Astrocyte (in vitro differentiated cells and primary cell): ENCODE measurements at regions not wholly inside any gene's neighbourhood (a gene's known extent, or its start where the extent isn't known, plus 50 kb on each side); places are given as distances from the start of the nearest gene placed in this dataset.

Experiments used
- DNase-seq: peaks from one replicate; pipeline ENCODE4 v3.0.0-alpha.2; 2010; ENCODE audit warnings: low read depth
- FAIRE-seq: peaks from 2 replicates; lab custom pipeline; 2011; peaks lifted over from hg19 to GRCh38; lab: Jason Lieb, UNC
- H2AFZ ChIP-seq: 2 replicates; pipeline ENCODE4 v1.6.0; 2012; ENCODE audit warnings: low read depth, low read length, inconsistent platforms
- H3K27ac ChIP-seq: 2 replicates; pipeline ENCODE4 v1.5.1; 2011; ENCODE audit warnings: low read depth, low read length, inconsistent platforms
- H3K27me3 ChIP-seq: 2 replicates; pipeline ENCODE4 v1.6.0; 2011; ENCODE audit warnings: low read length, inconsistent platforms; ENCODE audit not compliant: insufficient read depth
- H3K36me3 ChIP-seq: 2 replicates; pipeline ENCODE4 v1.5.1; 2011; ENCODE audit warnings: low read length, inconsistent platforms; ENCODE audit not compliant: insufficient read depth
- H3K4me1 ChIP-seq: 2 replicates; pipeline ENCODE4 v1.5.1; 2011; ENCODE audit warnings: low read length, inconsistent platforms; ENCODE audit not compliant: insufficient read depth
- H3K4me2 ChIP-seq: 2 replicates; pipeline ENCODE4 v1.6.0; 2012; ENCODE audit warnings: low read length, inconsistent platforms
- H3K4me3 ChIP-seq: 2 replicates; pipeline ENCODE4 v1.5.1; 2011; ENCODE audit warnings: low read depth, mild to moderate bottlenecking, low read length, inconsistent platforms; ENCODE audit not compliant: insufficient read depth
- H3K79me2 ChIP-seq: 2 replicates; pipeline ENCODE4 v1.6.0; 2012; ENCODE audit warnings: mild to moderate bottlenecking, low read length, inconsistent platforms; ENCODE audit not compliant: insufficient read depth
- H3K9ac ChIP-seq: 2 replicates; pipeline ENCODE4 v1.6.0; 2012; ENCODE audit warnings: mild to moderate bottlenecking, low read length, inconsistent platforms
- H3K9me3 ChIP-seq: 2 replicates; pipeline ENCODE4 v1.5.1; 2012; ENCODE audit warnings: low read depth, mild to moderate bottlenecking, low read length, inconsistent platforms; ENCODE audit not compliant: insufficient read depth
- H4K20me1 ChIP-seq: 2 replicates; pipeline ENCODE4 v1.6.0; 2012; ENCODE audit warnings: low read length, inconsistent platforms; ENCODE audit not compliant: insufficient read depth
- H3K27ac Mint-ChIP-seq: one replicate; pipeline ENCODE4 v1.8.0; 2021; ENCODE audit warnings: mild to moderate bottlenecking, mixed read lengths; ENCODE audit not compliant: unreplicated experiment
- H3K27me3 Mint-ChIP-seq: one replicate; pipeline ENCODE4 v1.8.0; 2021; ENCODE audit warnings: low read depth, mixed read lengths; ENCODE audit not compliant: unreplicated experiment
- H3K36me3 Mint-ChIP-seq: one replicate; pipeline ENCODE4 v1.8.0; 2021; ENCODE audit warnings: low read depth, mixed read lengths; ENCODE audit not compliant: unreplicated experiment
- H3K4me1 Mint-ChIP-seq: one replicate; pipeline ENCODE4 v1.8.0; 2021; ENCODE audit warnings: low read depth, mixed read lengths; ENCODE audit not compliant: unreplicated experiment
- H3K4me3 Mint-ChIP-seq: one replicate; pipeline ENCODE4 v1.8.0; 2021; ENCODE audit warnings: mild to moderate bottlenecking, moderate library complexity, mixed read lengths; ENCODE audit not compliant: unreplicated experiment
- H3K9me3 Mint-ChIP-seq: one replicate; pipeline ENCODE4 v1.8.0; 2021; ENCODE audit warnings: mild to moderate bottlenecking, mixed read lengths; ENCODE audit not compliant: unreplicated experiment
- CTCF ChIP-seq: IDR thresholded peaks from 2 replicates; pipeline ENCODE4 v1.5.1; 2011; ENCODE audit warnings: low read depth, mild to moderate bottlenecking, inconsistent platforms, low read length, moderate library complexity; ENCODE audit not compliant: insufficient read depth
- EZH2 ChIP-seq: IDR thresholded peaks from 2 replicates; pipeline ENCODE4 v1.6.1; 2012; ENCODE audit warnings: mild to moderate bottlenecking, low read length, inconsistent platforms; ENCODE audit not compliant: insufficient read depth

- Mint-ChIP-seq H3K9me3 (peaks cover 2% of the 10 kb centered on the region), H3K4me3 (no peak overlapping the region), H3K27ac (no peak overlapping the region), H3K4me1 (peaks cover 10% of the 10 kb centered on the region), H3K27me3 (peaks cover 5% of the 10 kb centered on the region), H3K36me3 (no peaks in the 10 kb centered on the region)
- Histone ChIP-seq H3K9ac (no peak overlapping the region), H3K36me3 (no peaks in the 10 kb centered on the region), H3K27ac (no peak overlapping the region), H3K79me2 (no peaks in the 10 kb centered on the region), H2AFZ (no peak overlapping the region), H3K27me3 (no peaks in the 10 kb centered on the region), H3K4me3 (no peak overlapping the region), H3K4me1 (peaks cover 15% of the 10 kb centered on the region), H3K9me3 (no peaks in the 10 kb centered on the region), H4K20me1 (no peaks in the 10 kb centered on the region), H3K4me2 (no peak overlapping the region)
- FAIRE-seq (no peak), DNase-seq (no peak)
- TF ChIP-seq EZH2: no peak
- no peak for TF ChIP-seq CTCF
Measured at GRCh38 chr4:11134705-11135104, 294.0 kb downstream of the HS3ST1 start.

- no peak for DNase-seq
- H3K9ac ChIP-seq: no peak overlapping the region
- no peaks in the 10 kb centered on the region for H4K20me1 ChIP-seq
- Mint-ChIP-seq H3K27ac (no peak overlapping the region), H3K27me3 (no peaks in the 10 kb centered on the region), H3K36me3 (no peaks in the 10 kb centered on the region), H3K4me1 (peaks cover 10% of the 10 kb centered on the region), H3K4me3 (no peak overlapping the region), H3K9me3 (peaks cover 2% of the 10 kb centered on the region)
- no peaks in the 10 kb centered on the region for H3K36me3 ChIP-seq
- H3K9me3 ChIP-seq: no peaks in the 10 kb centered on the region
- H3K4me3 ChIP-seq: no peak overlapping the region
- no peak overlapping the region for H3K4me2 ChIP-seq
- no peaks in the 10 kb centered on the region for H3K27me3 ChIP-seq
- H3K79me2 ChIP-seq: no peaks in the 10 kb centered on the region
- H3K4me1 ChIP-seq: peaks cover 15% of the 10 kb centered on the region
- FAIRE-seq: no peak
- no peak overlapping the region for H2AFZ ChIP-seq
- H3K27ac ChIP-seq: no peak overlapping the region
- TF ChIP-seq CTCF (no peak), EZH2 (no peak)
Measured at GRCh38 chr4:11133868-11134267, 294.8 kb downstream of the HS3ST1 start.

GRCh38 chr4:11132478-11132877 lies 296.2 kb downstream of the HS3ST1 start:
- Histone ChIP-seq H3K27ac (no peak overlapping the region), H2AFZ (no peak overlapping the region), H3K36me3 (no peaks in the 10 kb centered on the region), H3K4me2 (no peak overlapping the region), H3K79me2 (no peaks in the 10 kb centered on the region), H3K4me1 (peaks cover 15% of the 10 kb centered on the region), H3K4me3 (no peak overlapping the region), H4K20me1 (no peaks in the 10 kb centered on the region), H3K9me3 (no peaks in the 10 kb centered on the region), H3K9ac (no peak overlapping the region), H3K27me3 (no peaks in the 10 kb centered on the region)
- Mint-ChIP-seq H3K27ac (no peak overlapping the region), H3K4me1 (peaks cover 10% of the 10 kb centered on the region), H3K9me3 (peaks cover 2% of the 10 kb centered on the region), H3K4me3 (no peak overlapping the region), H3K27me3 (peaks cover 5% of the 10 kb centered on the region), H3K36me3 (no peaks in the 10 kb centered on the region)
- no peak for FAIRE-seq
- TF ChIP-seq CTCF: no peak
- no peak for TF ChIP-seq EZH2
- DNase-seq: no peak
